ENCODE measurements at regions not wholly inside any gene's neighbourhood (a gene's known extent, or its start where the extent isn't known, plus 50 kb on each side); places are given as distances from the start of the nearest gene placed in this dataset.

GRCh38 chr3:13162549-13163320 is 89.5 kb upstream of the IQSEC1 start:
- Histone ChIP-seq H3K9ac (ENCODE audit: low read length) (no peak overlapping the region), H3K23ac (ENCODE audit: low read length in 2 of 2) (no peak overlapping the region), H3K4ac (ENCODE audit: low read depth in 1 of 2, low read length in 2 of 2) (no peak overlapping the region), H4K91ac (ENCODE audit: low read length) (no peak overlapping the region), H2BK5ac (ENCODE audit: low read depth, low read length, poor library complexity, severe bottlenecking) (no peak overlapping the region), H2AFZ (ENCODE audit: low read depth, low read length) (no peak overlapping the region), H3K18ac (ENCODE audit: low read depth in 1 of 2, low read length in 2 of 2) (no peak overlapping the region), H2BK12ac (ENCODE audit: low read length in 2 of 2) (no peak overlapping the region), H3K27ac (ENCODE audit: low read length, poor library complexity, severe bottlenecking) (no peak overlapping the region), H3K4me2 (ENCODE audit: low read length, poor library complexity, severe bottlenecking) (no peak overlapping the region), H3K9me3 (ENCODE audit: control insufficient read depth, low read length) (no peaks in the 10 kb centered on the region), H3K14ac (ENCODE audit: low read length in 2 of 2) (no peak overlapping the region), H2BK15ac (ENCODE audit: low read depth, poor library complexity, severe bottlenecking) (no peak overlapping the region), H2AK5ac (ENCODE audit: low read length, severe bottlenecking) (no peak overlapping the region), H3K4me3 (ENCODE audit: insufficient read depth in 1 of 2, low read depth in 1 of 2, low read length in 2 of 2) (no peak overlapping the region), H4K8ac (ENCODE audit: low read length) (no peak overlapping the region), H3K4me1 (ENCODE audit: control insufficient read depth, insufficient read depth, low read depth, low read length) (peaks cover 10% of the 10 kb centered on the region), H3K79me1 (replicated peaks; ENCODE audit: low read length, poor library complexity, severe bottlenecking) (no peaks in the 10 kb centered on the region), H3K27me3 (ENCODE audit: control insufficient read depth in 1 of 2, insufficient read depth in 1 of 2, low read length in 2 of 2) (peaks cover 31 to 39% of the 10 kb centered on the region in 2 experiments), H2BK120ac (ENCODE audit: low read depth, low read length) (no peak overlapping the region), H3K36me3 (ENCODE audit: control insufficient read depth in 1 of 2, insufficient read depth in 2 of 2, low read depth in 1 of 2, low read length in 2 of 2) (no peaks in the 10 kb centered on the region)
- no peak for DNase-seq
- 74% methylated on average over 9 of the region's 9 CpGs for WGBS

- Histone ChIP-seq H3K79me1 (replicated peaks; ENCODE audit: low read length, poor library complexity, severe bottlenecking) (no peaks in the 10 kb centered on the region), H2BK120ac (ENCODE audit: low read depth, low read length) (no peak overlapping the region), H2BK5ac (ENCODE audit: low read depth, low read length, poor library complexity, severe bottlenecking) (no peak overlapping the region), H2AK5ac (ENCODE audit: low read length, severe bottlenecking) (no peak overlapping the region), H3K27ac (ENCODE audit: low read length, poor library complexity, severe bottlenecking) (no peak overlapping the region), H3K18ac (ENCODE audit: low read depth in 1 of 2, low read length in 2 of 2) (no peak overlapping the region), H3K9me3 (ENCODE audit: control insufficient read depth, low read length) (no peaks in the 10 kb centered on the region), H3K4me3 (ENCODE audit: insufficient read depth in 1 of 2, low read depth in 1 of 2, low read length in 2 of 2) (no peak overlapping the region), H3K4ac (ENCODE audit: low read depth in 1 of 2, low read length in 2 of 2) (no peak overlapping the region), H3K23ac (ENCODE audit: low read length in 2 of 2) (no peak overlapping the region), H2BK15ac (ENCODE audit: low read depth, poor library complexity, severe bottlenecking) (no peak overlapping the region), H4K8ac (ENCODE audit: low read length) (no peak overlapping the region), H3K9ac (ENCODE audit: low read length) (no peak overlapping the region), H4K91ac (ENCODE audit: low read length) (no peak overlapping the region), H3K4me1 (ENCODE audit: control insufficient read depth, insufficient read depth, low read depth, low read length) (peaks cover 10% of the 10 kb centered on the region), H3K36me3 (ENCODE audit: control insufficient read depth in 1 of 2, insufficient read depth in 2 of 2, low read depth in 1 of 2, low read length in 2 of 2) (no peaks in the 10 kb centered on the region), H3K14ac (ENCODE audit: low read length in 2 of 2) (no peak overlapping the region), H3K27me3 (ENCODE audit: control insufficient read depth in 1 of 2, insufficient read depth in 1 of 2, low read length in 2 of 2) (peaks cover 29 to 38% of the 10 kb centered on the region in 2 experiments), H3K4me2 (ENCODE audit: low read length, poor library complexity, severe bottlenecking) (no peak overlapping the region), H2AFZ (ENCODE audit: low read depth, low read length) (no peak overlapping the region), H2BK12ac (ENCODE audit: low read length in 2 of 2) (no peak overlapping the region)
- WGBS = 82% methylated on average over 17 of the region's 18 CpGs
- DNase-seq = no peak
Observed at GRCh38 chr3:13161771-13162535, 88.7 kb upstream of the IQSEC1 start.

GRCh38 chr3:13161021-13161759 is 88.0 kb upstream of the IQSEC1 start:
- H3K79me1 ChIP-seq (replicated peaks; ENCODE audit: low read length, poor library complexity, severe bottlenecking) = no peaks in the 10 kb centered on the region
- no peak overlapping the region for H3K4ac ChIP-seq (ENCODE audit: low read depth in 1 of 2, low read length in 2 of 2)
- H3K27ac ChIP-seq (ENCODE audit: low read length, poor library complexity, severe bottlenecking) = no peak overlapping the region
- H2BK12ac ChIP-seq (ENCODE audit: low read length in 2 of 2) = no peak overlapping the region
- peaks cover 4% of the 10 kb centered on the region for H3K9me3 ChIP-seq (ENCODE audit: control insufficient read depth, low read length)
- H2BK120ac ChIP-seq (ENCODE audit: low read depth, low read length) = no peak overlapping the region
- no peak for DNase-seq
- no peak overlapping the region for H4K8ac ChIP-seq (ENCODE audit: low read length)
- no peak overlapping the region for H3K4me2 ChIP-seq (ENCODE audit: low read length, poor library complexity, severe bottlenecking)
- no peak overlapping the region for H3K4me3 ChIP-seq (ENCODE audit: insufficient read depth in 1 of 2, low read depth in 1 of 2, low read length in 2 of 2)
- H2AFZ ChIP-seq (ENCODE audit: low read depth, low read length) = no peak overlapping the region
- H4K91ac ChIP-seq (ENCODE audit: low read length) = no peak overlapping the region
- H3K27me3 ChIP-seq (ENCODE audit: control insufficient read depth in 1 of 2, insufficient read depth in 1 of 2, low read length in 2 of 2) = peaks cover 29 to 36% of the 10 kb centered on the region in 2 experiments
- H3K9ac ChIP-seq (ENCODE audit: low read length) = no peak overlapping the region
- H3K14ac ChIP-seq (ENCODE audit: low read length in 2 of 2) = no peak overlapping the region
- no peak overlapping the region for H3K18ac ChIP-seq (ENCODE audit: low read depth in 1 of 2, low read length in 2 of 2)
- H2AK5ac ChIP-seq (ENCODE audit: low read length, severe bottlenecking) = no peak overlapping the region
- H3K4me1 ChIP-seq (ENCODE audit: control insufficient read depth, insufficient read depth, low read depth, low read length) = peaks cover 10% of the 10 kb centered on the region
- H2BK15ac ChIP-seq (ENCODE audit: low read depth, poor library complexity, severe bottlenecking) = no peak overlapping the region
- H3K23ac ChIP-seq (ENCODE audit: low read length in 2 of 2) = no peak overlapping the region
- no peak overlapping the region for H2BK5ac ChIP-seq (ENCODE audit: low read depth, low read length, poor library complexity, severe bottlenecking)
- WGBS = 75% methylated on average over 21 of the region's 21 CpGs
- no peaks in the 10 kb centered on the region for H3K36me3 ChIP-seq (ENCODE audit: control insufficient read depth in 1 of 2, insufficient read depth in 2 of 2, low read depth in 1 of 2, low read length in 2 of 2)

- no peak overlapping the region for H2AK5ac ChIP-seq (ENCODE audit: low read length, severe bottlenecking)
- H3K36me3 ChIP-seq (ENCODE audit: control insufficient read depth in 1 of 2, insufficient read depth in 2 of 2, low read depth in 1 of 2, low read length in 2 of 2) = no peaks in the 10 kb centered on the region
- H3K27ac ChIP-seq (ENCODE audit: low read length, poor library complexity, severe bottlenecking) = no peak overlapping the region
- no peak overlapping the region for H4K91ac ChIP-seq (ENCODE audit: low read length)
- H4K8ac ChIP-seq (ENCODE audit: low read length) = no peak overlapping the region
- no peak overlapping the region for H2AFZ ChIP-seq (ENCODE audit: low read depth, low read length)
- H3K14ac ChIP-seq (ENCODE audit: low read length in 2 of 2) = no peak overlapping the region
- peaks cover 6% of the 10 kb centered on the region for H3K9me3 ChIP-seq (ENCODE audit: control insufficient read depth, low read length)
- no peak overlapping the region for H2BK120ac ChIP-seq (ENCODE audit: low read depth, low read length)
- H3K23ac ChIP-seq (ENCODE audit: low read length in 2 of 2) = no peak overlapping the region
- 47% methylated on average over 1 of the region's 1 CpG for WGBS
- no peaks in the 10 kb centered on the region for H3K79me1 ChIP-seq (replicated peaks; ENCODE audit: low read length, poor library complexity, severe bottlenecking)
- H3K27me3 ChIP-seq (ENCODE audit: control insufficient read depth in 1 of 2, insufficient read depth in 1 of 2, low read length in 2 of 2) = peaks cover 29 to 30% of the 10 kb centered on the region in 2 experiments
- no peak overlapping the region for H3K9ac ChIP-seq (ENCODE audit: low read length)
- H2BK15ac ChIP-seq (ENCODE audit: low read depth, poor library complexity, severe bottlenecking) = no peak overlapping the region
- no peak overlapping the region for H3K4me3 ChIP-seq (ENCODE audit: insufficient read depth in 1 of 2, low read depth in 1 of 2, low read length in 2 of 2)
- H3K4ac ChIP-seq (ENCODE audit: low read depth in 1 of 2, low read length in 2 of 2) = no peak overlapping the region
- H3K4me1 ChIP-seq (ENCODE audit: control insufficient read depth, insufficient read depth, low read depth, low read length) = peaks cover 10% of the 10 kb centered on the region
- H3K4me2 ChIP-seq (ENCODE audit: low read length, poor library complexity, severe bottlenecking) = no peak overlapping the region
- H2BK5ac ChIP-seq (ENCODE audit: low read depth, low read length, poor library complexity, severe bottlenecking) = no peak overlapping the region
- DNase-seq = no peak
- H3K18ac ChIP-seq (ENCODE audit: low read depth in 1 of 2, low read length in 2 of 2) = no peak overlapping the region
- no peak overlapping the region for H2BK12ac ChIP-seq (ENCODE audit: low read length in 2 of 2)
Observed at GRCh38 chr3:13160619-13161018, 87.4 kb upstream of the IQSEC1 start.

All from mesenchymal stem cell (in vitro differentiated cells and primary cell).